ENCODE measurements at regions not wholly inside any gene's neighbourhood (a gene's known extent, or its start where the extent isn't known, plus 50 kb on each side); places are given as distances from the start of the nearest gene placed in this dataset.

- TF ChIP-seq CTCF (tag by site-specific recombination; IDR thresholded peaks at IDR 0.05) (no peak), YY1 (tag by site-specific recombination; IDR thresholded peaks at IDR 0.05) (no peak), REST (tag by site-specific recombination; IDR thresholded peaks at IDR 0.05) (no peak), HOXC10 (CRISPR knock-in tag; IDR thresholded peaks at IDR 0.05) (no peak), ZNF239 (tag by site-specific recombination; IDR thresholded peaks at IDR 0.05) (no peak), ZNF114 (tag by site-specific recombination; IDR thresholded peaks at IDR 0.05) (no peak), GLI2 (tag by site-specific recombination; IDR thresholded peaks at IDR 0.05; ENCODE audit: borderline replicate concordance, low read depth) (no peak), YY2 (tag by site-specific recombination; IDR thresholded peaks at IDR 0.05) (no peak), ZBTB10 (tag by site-specific recombination; IDR thresholded peaks at IDR 0.05) (no peak), ZNF830 (tag by site-specific recombination; IDR thresholded peaks at IDR 0.05; ENCODE audit: low read depth) (no peak), ZNF324 (tag by site-specific recombination; IDR thresholded peaks at IDR 0.05) (no peak), SCRT1 (tag by site-specific recombination; IDR thresholded peaks at IDR 0.05; ENCODE audit: borderline replicate concordance) (no peak)
Measured at GRCh38 chr4:22315628-22316027, 200.2 kb downstream of the ADGRA3 start.

Measured in HEK293 (cell line).